NOMO-1 treated with dmso at 0.1 percent for 144 hours (cell line): ENCODE measurements at regions not wholly inside any gene's neighbourhood (a gene's known extent, or its start where the extent isn't known, plus 50 kb on each side); places are given as distances from the start of the nearest gene placed in this dataset.

Experiments
- DNase-seq: peaks from one replicate; lab custom pipeline; 2025; ENCODE audit not compliant: unreplicated experiment; lab: John Stamatoyannopoulos, UW

GRCh38 chr10:123521076-123521475, 145.1 kb upstream of the GPR26 start:
- DNase-seq = no peak

GRCh38 chr10:123521556-123521955, 144.6 kb upstream of the GPR26 start:
- DNase-seq = no peak

GRCh38 chr10:123522702-123523312, 143.3 kb upstream of the GPR26 start:
- DNase-seq = no peak

- no peak for DNase-seq
Measured at GRCh38 chr10:123523833-123524232, 142.3 kb upstream of the GPR26 start.

- DNase-seq = peak; percentile 58
Measured at GRCh38 chr10:123526356-123527064, 139.6 kb upstream of the GPR26 start.

GRCh38 chr10:123527151-123527550, 139.0 kb upstream of the GPR26 start:
- peak; percentile 31 for DNase-seq

GRCh38 chr10:123529146-123529760, 136.9 kb upstream of the GPR26 start:
- no peak for DNase-seq

- no peak for DNase-seq
Measured at GRCh38 chr10:123530166-123530870, 135.8 kb upstream of the GPR26 start.

GRCh38 chr10:123535386-123535785, 130.8 kb upstream of the GPR26 start:
- DNase-seq = no peak

- DNase-seq = no peak
Measured at GRCh38 chr10:123536176-123536845, 129.8 kb upstream of the GPR26 start.

- peak; percentile 80 for DNase-seq
Measured at GRCh38 chr10:123537188-123537961, 128.8 kb upstream of the GPR26 start.

GRCh38 chr10:123538401-123539320, 127.5 kb upstream of the GPR26 start:
- no peak for DNase-seq

- no peak for DNase-seq
Measured at GRCh38 chr10:123544986-123545385, 121.2 kb upstream of the GPR26 start.

- no peak for DNase-seq
Measured at GRCh38 chr10:123548770-123549169, 117.4 kb upstream of the GPR26 start.

GRCh38 chr10:123549761-123550454, 116.2 kb upstream of the GPR26 start:
- DNase-seq = no peak

- no peak for DNase-seq
Measured at GRCh38 chr10:123550675-123551096, 115.5 kb upstream of the GPR26 start.

- no peak for DNase-seq
Measured at GRCh38 chr10:123551259-123551658, 114.9 kb upstream of the GPR26 start.

GRCh38 chr10:123552760-123553554, 113.2 kb upstream of the GPR26 start:
- DNase-seq = no peak
